NB4 (cell line): ENCODE measurements at regions not wholly inside any gene's neighbourhood (a gene's known extent, or its start where the extent isn't known, plus 50 kb on each side); places are given as distances from the start of the nearest gene placed in this dataset.
A peak's percentile ranks its signal among the peaks of the same experiment; 100 is the strongest.

ENCODE experiments used
- DNase-seq: peaks from one replicate; pipeline ENCODE4 v3.0.0; 2010; ENCODE audit warnings: low read depth
- H3K4me3 ChIP-seq: one replicate; pipeline ENCODE4 v1.5.1; 2011; ENCODE audit warnings: mild to moderate bottlenecking, low read depth, low read length, moderate library complexity
- CTCF ChIP-seq: IDR thresholded peaks from one replicate; pipeline ENCODE4 v1.5.1; 2012; ENCODE audit warnings: low read depth, low read length
- MYC ChIP-seq: IDR thresholded peaks from 2 replicates; pipeline ENCODE4 v1.6.1; 2011; ENCODE audit warnings: low read depth, low read length
- POLR2A ChIP-seq: IDR thresholded peaks from 2 replicates; pipeline ENCODE4 v1.6.1; 2011; ENCODE audit warnings: mild to moderate bottlenecking; ENCODE audit not compliant: insufficient read length; ENCODE audit errors: extremely low read depth
- TF ChIP-seq, protein P1 (sequence below): IDR thresholded peaks from 2 replicates; pipeline ENCODE4 v1.6.1; 2011; ENCODE audit warnings: low read depth, low read length

GRCh38 chr16:85433477-85433876 is 179.6 kb upstream of the GSE1 start:
- no peak for TF ChIP-seq POLR2A
- no peak for TF ChIP-seq MYC
- H3K4me3 ChIP-seq = no peak overlapping the region
- no peak for DNase-seq

DNA sequence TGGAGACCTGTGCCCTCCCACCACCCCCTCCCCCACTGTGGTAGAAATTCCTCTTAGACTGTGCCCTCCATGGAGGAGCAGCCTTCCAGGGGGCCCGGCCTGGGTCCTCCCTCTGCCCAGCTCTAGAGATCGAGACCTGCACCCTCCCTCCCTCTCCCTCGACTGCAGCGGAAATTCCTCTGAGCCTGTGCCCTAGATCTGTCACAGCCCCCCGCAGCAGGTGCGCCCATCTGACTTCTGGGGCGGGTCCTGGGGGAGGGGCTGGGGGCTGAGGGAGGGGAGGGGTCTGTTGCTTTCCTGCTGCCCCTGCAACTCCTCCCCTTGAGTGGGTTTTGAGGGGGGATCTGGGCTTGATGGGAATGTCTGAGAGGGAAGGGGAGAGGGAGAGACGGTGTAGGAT is 177.8 kb upstream of the GSE1 start:
- DNase-seq = no peak
- H3K4me3 ChIP-seq = no peak overlapping the region
- TF ChIP-seq CTCF (no peak), POLR2A (no peak), MYC (no peak)
- TF ChIP-seq, protein P1, sequence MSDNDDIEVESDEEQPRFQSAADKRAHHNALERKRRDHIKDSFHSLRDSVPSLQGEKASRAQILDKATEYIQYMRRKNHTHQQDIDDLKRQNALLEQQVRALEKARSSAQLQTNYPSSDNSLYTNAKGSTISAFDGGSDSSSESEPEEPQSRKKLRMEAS = no peak

DNA sequence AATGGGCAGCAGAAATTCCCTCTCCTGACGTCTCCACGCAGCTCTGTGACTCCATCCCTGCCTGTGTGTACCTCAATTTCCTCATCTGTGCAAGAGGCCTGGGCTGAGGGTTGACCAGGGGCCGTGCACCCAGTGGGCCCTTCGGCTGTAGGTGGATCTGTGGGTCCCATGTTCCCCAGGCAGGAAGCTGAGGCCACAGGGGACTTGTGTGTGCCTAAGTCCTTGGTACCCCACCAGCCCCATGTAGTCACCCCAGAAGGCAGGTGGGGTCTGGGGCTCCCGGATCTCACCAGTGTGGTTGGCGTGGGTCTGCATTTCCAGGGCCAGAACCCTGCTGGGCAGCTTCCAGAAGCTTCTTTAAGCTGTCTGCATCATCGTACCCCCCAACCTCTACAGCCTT is 177.4 kb upstream of the GSE1 start:
- no peak overlapping the region for H3K4me3 ChIP-seq
- DNase-seq = no peak
- no peak for TF ChIP-seq CTCF
- TF ChIP-seq, protein P1 = no peak
- TF ChIP-seq POLR2A = no peak
- TF ChIP-seq MYC = no peak

- TF ChIP-seq MYC = no peak
- no peak for TF ChIP-seq POLR2A
- DNase-seq = no peak
- H3K4me3 ChIP-seq = no peak overlapping the region
Observed at GRCh38 chr16:85436207-85436606, 176.9 kb upstream of the GSE1 start.

- no peak overlapping the region for H3K4me3 ChIP-seq
- TF ChIP-seq POLR2A (no peak), CTCF (no peak), MYC (no peak)
- TF ChIP-seq, protein P1 = no peak
- DNase-seq = no peak
Observed at GRCh38 chr16:85436636-85437165, 176.4 kb upstream of the GSE1 start.

GRCh38 chr16:85437166-85438052 is 175.7 kb upstream of the GSE1 start:
- peak; percentile 63 for DNase-seq
- no peak overlapping the region for H3K4me3 ChIP-seq
- TF ChIP-seq MYC = no peak
- no peak for TF ChIP-seq CTCF
- TF ChIP-seq, protein P1 = no peak
- TF ChIP-seq POLR2A = no peak
